Stimulated activated CD8-positive, alpha-beta memory T cell treated with anti-CD3 and anti-CD28 coated beads, Interleukin-15, amount 100 ng/mL, for 4 hours (primary cell): ENCODE measurements at regions not wholly inside any gene's neighbourhood (a gene's known extent, or its start where the extent isn't known, plus 50 kb on each side); places are given as distances from the start of the nearest gene placed in this dataset.

Experiments
- DNase-seq, 2 donors: peaks; one replicate each; pipeline ENCODE4 v3.0.0-alpha.2; 2020; ENCODE audit warnings: low read depth in 2 of 2

DNA sequence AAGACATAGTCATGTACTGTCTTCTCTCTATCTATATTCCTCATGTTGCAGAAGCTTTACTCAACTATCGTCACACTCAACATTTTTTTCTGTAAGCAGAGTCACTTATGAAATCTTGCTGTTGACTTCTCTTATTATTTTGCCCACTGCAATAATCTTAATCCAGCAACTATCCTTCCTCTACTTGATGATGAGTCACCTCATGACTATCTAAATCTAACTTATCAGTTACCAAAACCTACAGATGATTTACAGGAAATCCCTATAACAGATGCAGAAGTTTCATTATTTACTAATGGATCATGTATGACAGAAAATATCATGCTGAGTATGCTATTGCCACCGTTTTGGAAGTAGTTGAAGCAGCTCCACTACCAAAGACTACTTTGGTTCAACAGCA, 378.9 kb downstream of the DUSP10 start:
- DNase-seq, result no peak

DNA sequence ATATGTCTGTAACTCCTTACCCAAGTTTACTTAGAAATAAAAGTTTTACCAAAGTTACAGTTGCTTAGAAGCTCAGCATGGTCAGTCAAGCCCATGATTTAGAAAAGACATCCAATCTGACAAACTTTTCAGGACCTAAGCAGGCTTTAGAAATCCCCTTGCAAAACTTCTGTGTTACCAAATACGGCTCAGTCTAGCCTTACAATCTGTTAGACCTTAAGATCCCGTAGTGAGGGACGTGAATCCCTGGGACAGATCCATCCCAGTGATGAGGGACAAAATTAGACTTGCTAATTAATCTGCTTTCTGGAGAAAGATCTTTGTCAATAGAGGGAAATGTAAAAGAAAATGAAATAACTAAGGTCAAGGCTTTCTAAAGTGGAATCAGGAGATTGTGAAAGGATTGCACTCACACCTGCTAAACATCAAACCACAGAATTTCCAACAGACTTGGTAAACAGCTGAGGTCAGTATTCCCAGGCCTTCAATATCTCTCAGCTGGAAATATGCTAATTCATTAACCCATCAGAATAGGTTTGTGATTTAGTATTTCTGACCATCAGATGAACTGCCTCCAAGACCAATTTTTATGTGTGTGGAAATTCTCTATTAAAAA, 375.3 kb downstream of the DUSP10 start:
- no peak for DNase-seq

DNA sequence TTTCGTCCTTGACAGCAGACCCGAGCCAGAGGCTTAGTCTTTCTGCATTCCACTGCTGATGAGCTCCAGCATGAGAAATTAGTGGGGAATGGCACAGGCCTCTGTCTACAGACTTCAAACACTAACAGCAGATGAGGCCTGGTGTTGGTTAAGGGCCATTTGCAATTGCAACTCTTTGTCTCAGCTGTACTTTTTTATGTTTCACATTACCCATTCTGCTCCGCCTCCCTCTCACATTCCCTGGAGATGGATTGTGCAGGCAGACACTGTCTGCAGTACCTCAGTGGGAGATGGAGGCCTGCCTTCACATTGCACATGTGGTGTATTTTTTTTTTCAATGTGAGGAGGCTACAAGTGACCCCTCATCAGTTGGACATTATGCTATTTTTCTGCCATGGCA, 370.2 kb downstream of the DUSP10 start:
- no peak for DNase-seq

DNA sequence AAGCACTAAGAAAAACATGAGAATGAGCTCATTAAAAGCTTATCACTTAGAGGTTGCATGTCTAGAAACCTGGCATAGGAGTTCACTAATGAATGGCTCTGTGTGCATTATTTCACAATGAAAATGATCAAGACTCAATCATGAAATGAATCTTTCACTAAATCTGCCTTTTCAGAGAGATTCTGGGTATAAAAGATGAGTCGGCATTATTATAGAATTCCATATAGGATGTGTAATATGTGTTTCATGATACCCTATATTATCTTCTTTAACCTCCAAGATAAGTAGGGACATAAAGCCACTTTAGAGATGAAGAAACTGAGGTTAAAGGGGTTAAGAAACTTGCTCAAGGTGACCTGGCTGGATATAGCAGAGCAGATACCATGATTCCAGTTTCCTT, 368.1 kb downstream of the DUSP10 start:
- no peak for DNase-seq

DNA sequence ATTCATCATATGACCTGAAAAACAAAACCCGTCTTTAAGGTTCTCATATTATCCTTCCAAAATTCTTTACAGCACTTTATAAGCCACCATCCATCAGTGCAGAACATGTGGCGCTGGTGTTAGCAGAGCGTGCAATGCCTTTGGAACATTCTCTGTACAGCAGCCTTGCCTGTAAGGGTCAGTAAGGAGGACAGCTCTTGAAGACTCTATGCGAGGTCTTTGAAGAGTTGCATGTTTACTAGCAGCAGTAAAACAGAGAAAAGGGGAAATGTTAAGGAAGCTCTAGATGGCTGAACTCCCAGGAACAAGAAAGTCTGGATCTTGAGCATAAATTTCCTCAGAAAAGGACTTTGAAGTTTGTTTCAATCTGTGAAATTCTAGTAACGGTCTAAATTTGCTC, 365.6 kb downstream of the DUSP10 start:
- no peak for DNase-seq

DNA sequence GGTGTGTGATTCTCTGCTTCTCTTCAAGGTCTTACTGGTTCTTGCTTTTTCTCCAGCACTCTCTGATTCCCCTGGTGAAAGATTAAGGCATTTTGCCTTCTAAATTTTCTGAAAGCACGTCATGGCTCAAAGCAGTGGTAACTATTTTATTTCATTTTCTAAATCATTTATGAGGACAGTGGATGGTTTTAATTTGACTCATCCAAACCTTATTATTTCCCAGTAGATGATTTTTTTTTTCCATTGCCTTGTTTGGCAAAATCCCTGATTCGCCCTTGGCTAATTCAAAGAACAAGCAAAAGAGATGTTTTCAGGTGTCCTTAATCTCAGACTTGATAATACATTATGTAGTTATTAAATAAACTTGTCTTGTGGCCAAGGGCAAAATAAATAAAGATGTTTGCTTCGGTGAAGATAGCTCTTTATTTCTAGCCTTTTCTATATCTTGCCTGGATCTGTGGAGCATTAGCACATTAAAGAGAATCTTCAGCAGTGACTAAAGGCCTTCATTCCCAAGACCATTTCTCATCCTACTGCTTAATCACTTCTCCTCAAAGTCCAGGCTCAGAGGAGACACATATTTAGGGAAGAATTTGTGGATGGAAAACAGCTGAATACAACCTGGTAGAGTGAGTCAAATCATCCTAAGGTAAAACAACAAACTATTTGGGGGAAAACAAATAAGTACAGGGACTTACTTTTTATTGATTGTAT, 359.8 kb downstream of the DUSP10 start:
- no peak for DNase-seq

DNA sequence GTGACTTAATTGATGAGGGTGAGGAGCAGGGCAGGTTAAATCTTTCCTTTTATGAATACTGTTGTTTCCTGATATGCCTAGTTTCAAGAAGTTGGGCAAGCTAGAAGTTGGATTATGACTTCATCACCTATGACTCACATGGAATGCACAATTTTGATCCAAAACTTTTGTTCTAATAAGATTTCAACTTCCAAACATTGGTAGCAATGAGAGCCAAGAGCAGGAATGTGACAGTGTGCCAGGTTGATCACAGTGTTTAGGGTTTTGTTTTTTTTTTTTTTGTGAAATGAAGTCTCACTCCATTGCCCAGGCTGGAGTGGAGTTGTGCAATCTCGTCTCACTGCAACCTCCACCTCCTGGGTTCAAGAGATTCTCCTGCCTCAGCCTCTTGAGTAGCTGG, 349.4 kb downstream of the DUSP10 start:
- no peak for DNase-seq

DNA sequence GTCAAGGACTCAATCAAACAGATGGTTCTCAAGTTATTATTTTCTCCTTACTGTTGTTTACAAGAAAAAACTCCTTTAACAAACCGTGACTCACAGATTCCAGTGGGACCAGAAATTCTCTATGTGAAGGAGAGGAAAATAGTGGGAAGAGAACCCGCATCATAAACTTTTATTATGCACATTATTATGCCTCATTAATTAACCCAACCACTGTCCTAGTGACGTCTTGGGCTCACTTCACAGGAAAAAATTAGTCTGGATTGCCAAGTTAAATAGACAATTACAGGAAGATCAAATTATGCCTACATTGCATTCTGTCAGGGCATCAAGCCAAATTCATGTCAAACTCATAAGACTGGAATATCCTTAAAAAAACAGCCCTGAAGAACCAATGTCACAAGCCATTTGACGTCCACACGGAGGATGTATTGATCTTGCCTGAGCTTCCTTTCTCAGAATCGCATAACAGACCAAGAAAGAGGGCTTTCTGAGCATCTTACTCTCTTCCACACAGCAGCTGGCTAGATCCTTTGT, 347.8 kb downstream of the DUSP10 start:
- DNase-seq, result no peak

DNA sequence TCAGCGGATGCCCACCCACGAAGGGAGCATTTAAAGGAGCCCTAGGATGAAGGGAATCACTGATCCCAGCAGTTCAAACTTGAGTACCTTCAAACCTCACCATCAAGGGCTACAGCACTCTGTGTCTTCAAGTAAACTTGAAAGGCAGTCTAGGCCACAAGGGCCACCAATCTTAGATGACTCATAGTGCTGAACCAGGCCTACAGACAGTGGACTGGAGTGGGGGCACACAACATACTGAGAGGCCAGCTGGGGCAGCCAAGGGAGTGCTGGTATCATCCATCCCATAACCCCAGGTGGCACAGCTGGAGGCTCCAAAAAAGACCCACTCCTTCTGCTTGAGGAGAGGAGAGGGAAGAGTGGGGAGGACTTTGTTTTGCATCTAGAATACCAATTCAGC, 345.4 kb downstream of the DUSP10 start:
- no peak for DNase-seq

DNA sequence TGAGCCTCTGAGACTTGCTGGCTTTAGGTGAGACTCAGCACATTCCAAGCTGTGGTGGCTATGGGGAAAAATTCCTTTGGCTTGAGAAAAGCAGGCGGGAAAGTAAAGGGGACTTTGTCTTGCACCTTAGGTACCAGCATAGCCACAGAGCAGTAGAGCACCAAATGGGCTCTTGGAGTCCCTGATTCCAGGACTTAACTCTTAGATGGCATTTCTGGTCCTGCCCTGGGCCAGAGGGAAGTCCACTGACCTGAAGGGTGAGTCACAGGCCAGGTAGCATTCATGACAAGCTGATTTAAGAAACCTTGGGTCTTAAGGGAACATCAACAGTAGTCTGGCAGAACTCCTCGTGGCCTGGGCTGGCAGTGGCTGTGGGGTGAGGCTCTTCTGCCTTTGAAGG, 344.7 kb downstream of the DUSP10 start:
- no peak for DNase-seq

DNA sequence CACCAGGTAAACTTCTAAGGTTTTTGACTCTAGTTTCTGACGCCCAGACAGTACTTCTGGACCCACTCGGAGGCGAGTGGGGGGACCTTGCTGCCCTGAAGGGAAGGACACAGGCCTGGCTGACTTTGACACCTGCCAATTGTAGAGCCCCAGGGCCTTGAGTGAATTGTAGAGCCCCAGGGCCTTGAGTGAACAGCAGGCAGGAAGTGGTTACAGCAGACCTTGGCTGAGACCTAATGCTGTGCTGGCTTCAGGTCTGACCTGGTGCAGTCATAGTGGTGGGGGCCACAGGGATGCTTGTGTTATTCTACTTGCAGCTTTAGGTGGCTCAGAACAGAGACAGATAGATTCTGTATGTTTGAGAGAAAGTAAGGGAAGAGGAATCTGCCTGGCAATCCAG, 344.3 kb downstream of the DUSP10 start:
- no peak for DNase-seq

DNA sequence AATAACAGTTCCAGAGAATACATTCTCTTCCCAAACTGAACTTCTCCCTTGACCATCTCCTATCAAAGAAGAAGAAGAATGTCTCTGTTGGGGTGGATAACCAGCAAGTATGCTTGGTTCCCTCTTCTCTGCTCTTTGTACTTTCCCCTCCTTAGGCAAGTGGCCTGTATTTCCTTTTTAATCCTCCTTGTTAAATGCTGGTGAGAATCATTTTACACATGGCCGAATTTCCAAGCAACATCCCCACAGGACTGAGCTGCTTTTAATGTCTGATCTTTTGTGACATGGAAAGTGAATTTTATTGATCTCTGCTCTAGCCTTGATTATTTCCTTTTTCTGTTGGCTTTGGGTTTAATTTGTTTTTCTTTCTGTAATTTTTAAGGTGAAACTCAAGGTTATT, 336.7 kb downstream of the DUSP10 start:
- no peak for DNase-seq

DNA sequence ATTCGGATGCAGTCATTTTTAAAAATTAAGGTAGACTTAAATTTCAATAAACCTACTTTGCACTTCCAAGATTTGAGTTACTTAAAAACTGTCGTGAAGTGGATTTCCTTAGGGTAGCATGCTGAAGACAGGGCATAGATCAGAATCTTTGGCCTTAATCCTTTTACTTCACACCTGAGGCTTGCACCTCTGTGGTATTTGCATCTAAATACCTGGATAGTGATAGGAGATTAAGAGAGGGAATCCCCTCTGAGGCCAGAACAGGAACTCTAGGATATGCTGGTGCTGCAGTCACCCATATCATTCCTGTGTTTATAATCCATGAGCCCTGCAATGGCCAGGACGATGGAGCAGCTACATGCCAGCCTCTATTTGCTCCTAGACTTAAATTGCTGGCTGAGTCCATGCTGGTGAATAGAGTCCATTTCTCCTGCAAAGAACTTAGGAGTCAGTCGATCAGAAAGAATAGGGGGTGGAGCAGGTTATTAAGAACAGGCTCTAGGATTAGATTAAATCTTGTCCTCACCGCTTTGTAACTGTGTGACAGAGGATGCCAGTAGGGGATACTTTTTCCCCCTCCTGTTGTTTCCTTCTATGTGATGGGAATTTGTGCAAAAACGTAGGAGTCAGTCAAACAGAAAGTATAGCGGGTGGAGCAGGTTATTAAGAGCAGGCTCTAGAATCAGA, 333.6 kb downstream of the DUSP10 start:
- no peak for DNase-seq

DNA sequence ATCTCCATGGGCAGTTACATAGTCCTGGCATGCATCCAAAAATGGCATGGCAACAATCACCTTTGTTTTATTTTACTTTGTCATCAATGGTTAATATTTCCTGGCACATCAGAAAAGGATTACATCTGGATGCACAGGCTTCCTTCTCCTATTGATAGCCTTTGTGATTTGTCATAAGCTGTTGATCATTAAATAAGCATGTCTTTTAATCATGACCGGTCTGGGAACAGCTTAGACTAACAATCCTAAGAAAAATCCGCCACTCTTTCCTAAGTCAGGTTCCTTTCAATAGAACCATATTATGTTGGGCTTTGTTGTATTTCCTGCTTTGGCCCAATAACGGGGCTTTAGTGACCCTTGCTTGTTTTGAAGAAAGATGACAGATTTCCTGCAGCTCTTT, 330.6 kb downstream of the DUSP10 start:
- DNase-seq, result no peak

DNA sequence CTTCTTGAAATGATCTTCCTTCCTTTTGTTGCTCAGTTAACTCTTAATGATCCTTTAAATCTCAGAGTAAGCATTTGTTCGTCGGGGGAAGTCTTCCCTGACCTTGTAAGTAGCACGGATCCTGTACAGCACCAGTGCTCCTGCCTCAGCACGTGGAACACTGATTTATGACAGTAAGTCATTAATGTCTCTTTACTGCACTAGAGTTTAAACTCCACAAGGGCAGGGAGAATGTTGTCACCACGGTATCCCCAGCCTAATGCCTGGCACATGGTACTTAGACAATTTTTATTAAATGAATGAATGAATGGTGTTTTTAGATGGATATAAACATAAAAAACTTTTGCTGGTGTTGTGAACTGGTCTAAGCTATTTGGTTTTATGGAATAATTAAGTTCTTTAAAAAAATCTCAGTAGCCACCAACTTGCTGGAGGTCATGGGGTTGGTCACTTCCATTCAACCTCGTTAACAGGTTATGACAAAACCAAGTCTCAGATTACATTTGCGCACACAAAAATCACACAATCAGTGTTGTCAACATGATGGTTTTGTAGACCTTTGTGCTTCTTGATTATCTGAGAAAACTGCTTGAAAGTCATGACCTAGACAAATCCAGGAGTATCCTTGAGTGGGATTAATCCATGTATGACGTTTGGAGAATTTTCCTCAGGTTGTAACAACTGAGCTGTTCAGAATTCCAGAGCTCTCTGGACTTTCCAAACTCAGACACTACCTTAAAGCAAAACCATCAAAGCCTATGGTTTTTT, 326.9 kb downstream of the DUSP10 start:
- no peak for DNase-seq

DNA sequence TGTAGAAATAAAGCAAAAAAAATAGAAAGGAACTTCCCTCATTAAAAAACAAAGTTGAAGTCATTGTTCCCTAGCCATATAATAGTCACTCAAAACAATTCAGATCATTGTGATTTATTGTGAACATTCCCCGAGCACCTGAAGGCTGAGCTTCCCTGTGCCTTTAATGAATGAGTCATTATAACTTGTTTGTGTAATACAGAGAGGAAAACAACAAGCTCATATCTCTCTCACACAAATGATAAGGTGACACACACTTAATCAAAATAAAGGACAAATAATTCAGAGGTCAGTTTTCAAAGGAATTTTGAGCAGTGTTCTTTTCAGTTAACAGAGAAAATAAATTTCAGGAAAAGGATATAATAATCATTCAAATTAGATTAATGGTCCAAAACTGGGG, 326.2 kb downstream of the DUSP10 start:
- DNase-seq, result no peak

DNA sequence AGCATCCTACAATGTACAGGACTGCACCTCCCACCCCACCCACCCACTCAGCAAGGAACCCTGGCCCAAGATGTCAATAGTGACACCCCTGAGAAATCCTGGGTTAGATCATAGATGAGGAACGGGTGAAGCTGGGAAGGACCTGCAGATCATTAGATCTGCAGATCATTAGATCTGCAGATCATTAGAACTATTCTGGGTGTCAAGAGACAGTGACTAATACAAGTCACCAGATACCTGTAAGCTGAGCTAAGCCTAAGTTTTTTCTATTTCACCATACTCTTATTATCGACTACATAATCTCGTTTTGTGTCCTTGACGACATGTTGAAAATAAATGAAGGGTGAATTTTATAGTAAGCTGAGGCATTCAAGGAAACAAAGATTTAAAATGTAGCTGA, 325.7 kb downstream of the DUSP10 start:
- no peak for DNase-seq

DNA sequence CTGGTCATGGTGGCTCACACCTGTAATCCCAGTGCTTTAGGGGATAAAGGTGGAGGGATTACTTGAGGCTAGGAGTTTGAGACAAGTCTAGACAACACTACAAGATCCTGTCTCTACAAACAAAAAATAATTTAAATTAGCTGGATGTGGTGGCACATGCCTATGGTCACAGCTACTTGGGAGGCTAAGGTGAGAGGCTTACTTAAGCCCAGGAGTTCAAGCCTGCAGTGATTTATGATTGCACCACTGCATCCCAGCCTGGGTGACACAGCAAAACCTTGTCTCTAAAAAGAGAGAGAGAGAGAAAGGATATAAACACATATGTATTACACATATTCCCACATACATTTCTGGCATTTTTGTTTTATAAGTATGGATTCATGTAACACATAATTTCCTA, 325.2 kb downstream of the DUSP10 start:
- DNase-seq, result no peak

DNA sequence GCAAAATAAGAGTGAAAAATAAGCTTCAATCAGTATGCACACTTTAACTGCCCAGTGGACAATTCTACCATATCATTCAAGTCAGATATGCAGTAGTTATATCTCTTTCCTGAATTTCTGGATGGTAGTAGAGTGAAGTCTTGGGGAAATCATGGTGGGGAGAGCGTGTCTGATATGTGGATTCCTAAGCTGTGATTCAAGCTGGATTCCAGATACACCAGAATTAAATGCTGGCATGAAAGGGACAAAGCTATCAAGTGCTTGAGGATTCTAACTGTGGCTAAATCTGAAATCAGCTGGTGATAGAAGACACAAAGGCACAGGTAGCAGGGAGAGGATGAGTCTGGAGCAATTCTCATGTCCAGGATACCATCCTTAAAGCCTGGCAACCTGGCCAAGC, 323.5 kb downstream of the DUSP10 start:
- DNase-seq, result no peak

DNA sequence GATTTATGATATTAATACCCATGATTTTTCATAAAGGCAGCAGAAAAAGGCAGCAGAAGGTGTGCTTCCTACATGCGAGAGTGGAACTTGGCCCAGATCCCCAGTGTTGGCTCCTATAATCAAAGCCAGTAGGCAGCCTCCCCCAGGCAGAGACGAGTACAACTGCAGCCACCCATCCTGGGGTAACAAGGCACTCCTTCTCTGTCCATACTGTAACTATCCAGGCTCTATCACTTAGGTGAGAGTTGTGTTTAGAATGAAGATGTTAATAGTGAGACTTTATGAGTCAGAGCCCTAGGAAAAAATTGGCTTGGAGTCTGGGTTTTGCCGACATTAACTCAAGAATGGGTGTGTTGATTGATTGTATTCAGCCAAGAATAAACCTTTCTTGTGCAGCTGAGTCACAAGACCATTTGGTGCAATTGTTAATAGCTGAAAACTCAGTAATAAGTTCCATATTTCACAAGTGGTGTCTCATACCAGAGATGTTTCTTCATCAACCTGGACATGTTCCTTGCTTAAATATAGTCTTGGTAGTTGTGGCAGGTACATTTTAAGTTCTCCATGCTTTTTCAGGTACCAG, 322.3 kb downstream of the DUSP10 start:
- DNase-seq, result no peak

DNA sequence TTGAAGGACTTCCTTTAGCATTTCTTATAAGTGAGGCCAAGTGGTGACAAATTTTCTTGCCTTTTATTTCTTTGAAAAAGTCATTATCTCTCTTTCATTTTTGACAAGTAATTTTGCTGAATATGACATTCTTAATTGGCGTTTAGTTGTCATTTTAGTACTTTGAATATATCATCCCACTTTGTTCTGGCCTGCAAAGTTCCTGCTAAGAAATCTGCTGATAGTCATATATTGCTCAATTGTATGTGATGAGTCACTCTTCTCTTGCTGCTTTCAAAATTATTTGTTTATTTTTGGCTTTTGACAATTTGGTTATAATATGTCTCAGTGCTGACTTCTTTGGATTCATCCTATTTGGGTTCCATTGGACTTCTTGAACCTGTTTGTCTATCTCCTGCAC, 312.6 kb downstream of the DUSP10 start:
- DNase-seq, result no peak
